K562 (cell line): ENCODE measurements at regions not wholly inside any gene's neighbourhood (a gene's known extent, or its start where the extent isn't known, plus 50 kb on each side); places are given as distances from the start of the nearest gene placed in this dataset.

Experiments
- ATAC-seq: fragments of 200-7000 bp; cut with Tn5 transposase; 3 replicates; pipeline ENCODE4 v1.9.1; 2020; ENCODE audit warnings: moderate library complexity
- BruUV-seq: library from RNA; stranded (reverse); fragments of 400-500 nt; replicated peaks from 2 replicates; lab custom pipeline; 2021; lab: Mats Ljungman, UMichigan
- CTCF ChIA-PET: fragments of 300-600 bp; formaldehyde crosslinking; extraction: SDS; loops from one replicate; lab custom pipeline; 2021; ENCODE audit warnings: low intra/inter-chr PET ratio; lab: Yijun Ruan, JAX
- POLR2A ChIA-PET: fragments of 300-600, 350-650 bp; sonication (Branson Sonifier 250); formaldehyde crosslinking; extraction: SDS; loops from one replicate; lab custom pipeline; 2021; ENCODE audit warnings: antibody characterized with exemption, inconsistent platforms; lab: Yijun Ruan, JAX
- DNase-seq, 4 experiments: peaks; one replicate each; pipeline versions ENCODE4 v3.0.0 to v3.0.0-alpha.2; 2011 to 2018; ENCODE audit warnings: low spot score in 3 of 4, mixed read lengths in 3 of 4; ENCODE audit errors: extremely low read depth in 1 of 4
- FAIRE-seq: peaks from 2 replicates; lab custom pipeline; 2011; peaks lifted over from hg19 to GRCh38; lab: Jason Lieb, UNC
- H2AFZ ChIP-seq: 2 replicates; pipeline ENCODE4 v1.6.0; 2011; ENCODE audit warnings: low read depth, low read length, control low read depth, inconsistent platforms
- H3K27ac ChIP-seq: fragments of 200-600 bp; 3 replicates; pipeline ENCODE4 v1.8.0; 2011; ENCODE audit warnings: low read depth, mild to moderate bottlenecking, control low read depth, inconsistent platforms, low read length, moderate library complexity, mixed read lengths; ENCODE audit errors: extremely low read depth
- H3K27me3 ChIP-seq, 2 experiments: fragments of 300-600 bp in 1 of 2; 2 replicates in 1 of 2; 3 replicates in 1 of 2; pipeline versions ENCODE4 v1.6.0 to v1.8.0; 2011; ENCODE audit warnings: inconsistent platforms in 2 of 2, low read length in 2 of 2, mild to moderate bottlenecking in 1 of 2, mixed read lengths in 1 of 2, moderate library complexity in 1 of 2; ENCODE audit not compliant: control insufficient read depth in 2 of 2, insufficient read depth in 2 of 2
- H3K36me3 ChIP-seq: fragments of 300-600 bp; 3 replicates; pipeline ENCODE4 v1.8.0; 2011; ENCODE audit warnings: mild to moderate bottlenecking, low read length, inconsistent platforms; ENCODE audit not compliant: control insufficient read depth, insufficient read depth
- H3K4me1 ChIP-seq, 2 experiments: fragments of 200-600 bp in 1 of 2; replicated peaks in 1 of 2; 2 replicates in 1 of 2; 3 replicates in 1 of 2; pipeline versions ENCODE4 v1.5.1 to v1.8.0; 2011; ENCODE audit warnings: inconsistent platforms in 2 of 2, low read length in 2 of 2, mild to moderate bottlenecking in 1 of 2, mixed read lengths in 1 of 2, moderate library complexity in 1 of 2; ENCODE audit not compliant: control insufficient read depth in 2 of 2, insufficient read depth in 2 of 2
- H3K4me2 ChIP-seq: 2 replicates; pipeline ENCODE4 v1.6.1; 2011; ENCODE audit warnings: low read length, control low read depth, inconsistent platforms, mixed read lengths; ENCODE audit not compliant: insufficient read depth
- H3K4me3 ChIP-seq: fragments of 200-600 bp; sonication (generic), shearing (Covaris generic); 2 replicates; pipeline ENCODE4 v1.5.1; 2016; ENCODE audit warnings: control low read depth, inconsistent platforms
- H3K79me2 ChIP-seq: fragments of 200-600 bp; 3 replicates; pipeline ENCODE4 v1.8.0; 2011; ENCODE audit warnings: low read length, inconsistent platforms; ENCODE audit not compliant: control insufficient read depth, insufficient read depth
- H3K9ac ChIP-seq, 2 experiments: 2 replicates each; pipeline versions ENCODE4 v1.6.0 to v1.6.1; 2011; ENCODE audit warnings: low read depth in 2 of 2, low read length in 2 of 2, control low read depth in 1 of 2, inconsistent platforms in 1 of 2, mild to moderate bottlenecking in 1 of 2, mixed read lengths in 1 of 2; ENCODE audit not compliant: insufficient read depth in 1 of 2
- H3K9me1 ChIP-seq: one replicate; pipeline ENCODE4 v1.6.0; 2011; ENCODE audit warnings: inconsistent platforms, mild to moderate bottlenecking, low read length, moderate library complexity; ENCODE audit not compliant: control insufficient read depth, insufficient read depth
- H3K9me3 ChIP-seq: replicated peaks from 2 replicates; pipeline ENCODE4 v1.5.1; 2011; ENCODE audit warnings: low read depth, low read length, inconsistent platforms; ENCODE audit not compliant: control insufficient read depth, insufficient read depth
- H4K20me1 ChIP-seq: replicated peaks from 2 replicates; pipeline ENCODE4 v1.6.1; 2011; ENCODE audit warnings: low read length, inconsistent platforms, mixed read lengths; ENCODE audit not compliant: control insufficient read depth, insufficient read depth
- ATF3 ChIP-seq, 2 experiments: fragments of 450-650 bp in 1 of 2; sonication (generic) in 1 of 2; formaldehyde crosslinking in 1 of 2; IDR thresholded peaks in 1 of 2; conservative IDR thresholded peaks in 1 of 2; 2 replicates each; pipeline versions ENCODE4 v1.6.1 to v1.8.1; 2016 to 2023; ENCODE audit warnings: mild to moderate bottlenecking in 2 of 2, moderate library complexity in 2 of 2, inconsistent platforms in 1 of 2, missing genetic modification reagents in 1 of 2
- ATF4 ChIP-seq: fragments of 450-650 bp; formaldehyde crosslinking; IDR thresholded peaks from 2 replicates; pipeline ENCODE4 v1.4.0; 2022; ENCODE audit warnings: mild to moderate bottlenecking, moderate library complexity
- COPS2 ChIP-seq: fragments of 450-650 bp; conservative IDR thresholded peaks from 2 replicates; pipeline ENCODE4 v1.6.1; 2016; ENCODE audit warnings: mild to moderate bottlenecking, moderate library complexity
- L3MBTL2 ChIP-seq: fragments of 450-650 bp; IDR thresholded peaks from 2 replicates; pipeline ENCODE4 v1.6.1; 2016; ENCODE audit warnings: mild to moderate bottlenecking, moderate library complexity
- MAZ ChIP-seq, 2 experiments: fragments of 450-650 bp in 1 of 2; sonication (generic) in 1 of 2; formaldehyde crosslinking; IDR thresholded peaks in 1 of 2; conservative IDR thresholded peaks in 1 of 2; 2 replicates each; pipeline versions ENCODE4 v1.4.0 to v1.5.0; 2020; ENCODE audit warnings: mild to moderate bottlenecking in 1 of 2, missing genetic modification reagents in 1 of 2
- NCOA2 ChIP-seq, 2 experiments: fragments of 450-650 bp; IDR thresholded peaks; 2 replicates each; pipeline ENCODE4 v1.6.1; 2018; ENCODE audit warnings: mild to moderate bottlenecking in 2 of 2, moderate library complexity in 1 of 2; ENCODE audit not compliant: partially characterized antibody in 2 of 2
- NR2C1 ChIP-seq, 2 experiments: fragments of 450-650 bp; IDR thresholded peaks; 2 replicates each; pipeline ENCODE4 v1.6.1; 2017; ENCODE audit warnings: mild to moderate bottlenecking in 2 of 2, antibody characterized with exemption in 1 of 2, inconsistent platforms in 1 of 2, missing compliant biosample characterization in 1 of 2, missing genetic modification characterization in 1 of 2
- POLR3A ChIP-seq: IDR thresholded peaks from 2 replicates; pipeline ENCODE4 v1.6.1; 2011; ENCODE audit warnings: borderline replicate concordance, mild to moderate bottlenecking, moderate library complexity; ENCODE audit not compliant: insufficient read length, insufficient read depth; ENCODE audit errors: extremely low read depth
- RBM34 ChIP-seq: fragments of 200-400 bp; formaldehyde crosslinking; IDR thresholded peaks from 2 replicates; pipeline ENCODE4 v1.6.1; 2018; ENCODE audit warnings: low read length, borderline replicate concordance; ENCODE audit not compliant: insufficient read depth
- RFX1 ChIP-seq: fragments of 450-650 bp; IDR thresholded peaks from 2 replicates; pipeline ENCODE4 v1.6.1; 2016; ENCODE audit warnings: mild to moderate bottlenecking, moderate library complexity
- SMAD3 ChIP-seq: fragments of 450-650 bp; formaldehyde crosslinking; conservative IDR thresholded peaks from 2 replicates; pipeline ENCODE4 v1.4.0; 2020; ENCODE audit warnings: mild to moderate bottlenecking
- TFAP4 ChIP-seq: sonication (generic); formaldehyde crosslinking; IDR thresholded peaks from 2 replicates; pipeline ENCODE4 v1.8.0; 2022; ENCODE audit warnings: missing genetic modification reagents, mild to moderate bottlenecking, moderate library complexity, borderline replicate concordance
- THRB ChIP-seq: fragments of 450-650 bp; formaldehyde crosslinking; conservative IDR thresholded peaks from 2 replicates; pipeline ENCODE4 v1.4.0; 2022; ENCODE audit warnings: mild to moderate bottlenecking, missing genetic modification characterization
- ZFP36 ChIP-seq: fragments of 150-350 bp; IDR thresholded peaks from 2 replicates; pipeline ENCODE4 v1.6.1; 2018; ENCODE audit warnings: low read length, low read depth; ENCODE audit not compliant: partially characterized antibody
- ZNF121 ChIP-seq: sonication (generic); formaldehyde crosslinking; conservative IDR thresholded peaks from 2 replicates; pipeline ENCODE4 v1.8.0; 2022; ENCODE audit warnings: missing genetic modification reagents
- ZNF23 ChIP-seq: fragments of 250-450 bp; sonication (Bioruptor Pico); IDR thresholded peaks from 2 replicates; pipeline ENCODE4 v1.4.0; 2020; ENCODE audit warnings: mild to moderate bottlenecking
- ZNF263 ChIP-seq: sonication (generic); formaldehyde crosslinking; IDR thresholded peaks from 2 replicates; pipeline ENCODE4 v1.8.0; 2022; ENCODE audit warnings: mild to moderate bottlenecking, missing genetic modification reagents, borderline replicate concordance
- ZNF3 ChIP-seq: fragments of 250-450 bp; sonication (Bioruptor Pico); IDR thresholded peaks from 2 replicates; pipeline ENCODE4 v1.5.0; 2021; ENCODE audit warnings: mild to moderate bottlenecking, moderate library complexity
- ZNF354B ChIP-seq: fragments of 250-450 bp; sonication (Bioruptor Pico); IDR thresholded peaks from 2 replicates; pipeline ENCODE4 v1.4.0; 2020
- in situ Hi-C: fragments of 300-500 bp; cut with MboI; formaldehyde crosslinking; loops from 4 replicates; pipeline ENCODE4 v1.15.0; 2018; ENCODE audit warnings: inconsistent platforms, mixed read lengths
- intact Hi-C: fragments of 100-400 bp; cut with micrococcal nuclease; formaldehyde crosslinking; loops from 2 replicates; pipeline ENCODE4 v1.14.2; 2022

- H3K36me3 ChIP-seq = no peaks in the 10 kb centered on the region
- peak; percentile 65 for ATAC-seq
- H3K79me2 ChIP-seq = no peaks in the 10 kb centered on the region
- intact Hi-C loops (no loop called here), in situ Hi-C loops (no loop called here)
- H3K4me1 ChIP-seq = peaks cover 0 to 22% of the 10 kb centered on the region in 2 experiments; a peak in 4 of 5 replicates
- peak; percentile 29 for FAIRE-seq
- H2AFZ ChIP-seq = peak overlapping the region; percentile 30
- H3K9me1 ChIP-seq = no peaks in the 10 kb centered on the region
- CTCF ChIA-PET = no interaction called here
- no peaks in the 10 kb centered on the region for H4K20me1 ChIP-seq
- no peak overlapping the region for H3K9ac ChIP-seq
- BruUV-seq = no TSS peak
- peak overlapping the region; percentile 28; the same call in 1 of the 2 replicates for H3K4me2 ChIP-seq
- no peak for DNase-seq
- no peaks in the 10 kb centered on the region for H3K9me3 ChIP-seq
- H3K27ac ChIP-seq = no peak overlapping the region
- no peak overlapping the region for H3K4me3 ChIP-seq
- H3K27me3 ChIP-seq = no peaks in the 10 kb centered on the region
- POLR2A ChIA-PET = interaction anchor here (0.5 to 1.4 kb wide), 3 partner anchors 13 to 86 kb away, joined by 3 to 4 read pairs (median 3); no protein-coding TSS in a partner anchor
- no peak for TF ChIP-seq TFAP4 (CRISPR knock-in tag)
- peak; percentile 66 for TF ChIP-seq L3MBTL2
- TF ChIP-seq NR2C1 (IDR thresholded peaks at IDR 0.05) = no peak
- 0 out of 2 replicates have a peak, but pooled peaks have one; percentile 18 for TF ChIP-seq NR2C1 (tag; IDR thresholded peaks at IDR 0.05)
- no peak for TF ChIP-seq ZNF354B (CRISPR knock-in tag)
- TF ChIP-seq ZNF121 (CRISPR knock-in tag) = no peak
- TF ChIP-seq ZNF263 (CRISPR knock-in tag) = no peak
- no peak for TF ChIP-seq THRB
- TF ChIP-seq ZNF23 (CRISPR knock-in tag) = no peak
- TF ChIP-seq ATF3 (IDR thresholded peaks at IDR 0.05) = peak; percentile 95
- TF ChIP-seq ATF3 (CRISPR knock-in tag; conservative IDR thresholded peaks at IDR 0.05) = no peak
- no peak for TF ChIP-seq POLR3A
- TF ChIP-seq SMAD3 (CRISPR knock-in tag) = no peak
- no peak for TF ChIP-seq RFX1
- no peak for TF ChIP-seq NCOA2 (IDR thresholded peaks at IDR 0.05; ENCODE audit: partially characterized antibody in 2 of 2)
- 0 out of 2 replicates have a peak, but pooled peaks have one; percentile 28 for TF ChIP-seq ATF4
- no peak for TF ChIP-seq RBM34
- TF ChIP-seq ZFP36 = no peak
- 0 out of 4 replicates have a peak, but pooled peaks of 1 of the 2 experiments have one; percentile 6 for TF ChIP-seq MAZ (CRISPR knock-in tag; conservative IDR thresholded peaks at IDR 0.05 in 1 of 2, IDR thresholded peaks at IDR 0.05 in 1 of 2)
- TF ChIP-seq ZNF3 = no peak
- TF ChIP-seq COPS2 = no peak
These were observed 124.7 kb upstream of the ETV3 start for GRCh38 chr1:157262891-157263290.
